ENCODE measurements at regions not wholly inside any gene's neighbourhood (a gene's known extent, or its start where the extent isn't known, plus 50 kb on each side); places are given as distances from the start of the nearest gene placed in this dataset.

DNA sequence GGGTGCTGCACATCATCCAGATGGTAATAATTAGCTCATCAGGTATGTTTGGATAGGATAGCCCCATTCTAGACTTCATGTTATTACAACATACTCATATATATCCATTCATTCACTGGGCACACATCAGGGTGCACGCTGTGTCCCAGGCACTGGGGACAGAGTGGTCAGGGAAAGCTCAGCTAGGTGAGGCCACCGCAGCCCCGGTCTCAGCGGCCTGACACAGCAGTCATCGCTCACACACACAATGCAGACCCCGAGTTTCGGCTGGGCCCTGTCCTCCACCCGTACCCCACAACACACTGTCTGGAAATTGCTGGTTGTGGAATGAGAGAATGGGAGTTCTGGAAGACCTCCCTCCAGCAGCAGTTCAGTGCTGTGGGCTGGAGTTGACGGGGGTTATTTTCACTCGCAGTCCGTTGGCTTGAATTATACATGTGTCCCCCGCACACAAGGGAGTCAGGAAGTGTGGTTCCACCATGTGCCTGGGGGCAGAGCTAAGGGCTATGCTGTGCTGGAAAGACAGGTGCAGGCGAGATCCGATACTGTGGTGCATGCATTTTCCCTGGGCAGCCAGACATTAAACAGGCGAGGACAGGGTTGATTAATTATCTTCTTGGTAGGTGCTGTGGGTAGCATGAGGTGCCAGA is 257.6 kb downstream of the TEX29 start:
- Histone ChIP-seq H3K4me2 (no peak overlapping the region), H3K36me3 (ENCODE audit: low read depth) (no peaks in the 10 kb centered on the region), H3K79me2 (ENCODE audit: low read depth) (no peaks in the 10 kb centered on the region), H2AFZ (no peak overlapping the region), H3K9me2 (ENCODE audit: insufficient read depth) (no peaks in the 10 kb centered on the region), H3K27ac (no peak overlapping the region), H3K4me1 (replicated peaks; ENCODE audit: insufficient read depth) (no peaks in the 10 kb centered on the region), H3K4me3 (no peak overlapping the region), H3K9me3 (ENCODE audit: insufficient read depth, low read depth) (peaks cover 7% of the 10 kb centered on the region; the same call in 1 of the 2 replicates), H3F3A (ENCODE audit: insufficient read depth, low read depth) (no peaks in the 10 kb centered on the region), H4K20me1 (ENCODE audit: insufficient read depth) (no peaks in the 10 kb centered on the region), H3K27me3 (ENCODE audit: insufficient read depth, low read depth) (peaks cover 96% of the 10 kb centered on the region)
- ChIA-PET POLR2A (ENCODE audit: unreplicated experiment) (no interaction called here), CTCF (no interaction called here)
- DNase-seq, result no peak
- BruUV-seq (replicated peaks), result no TSS peak
- intact Hi-C loops (cut with micrococcal nuclease; ENCODE audit: unreplicated experiment), result no loop called here
- TF ChIP-seq, protein P1, sequence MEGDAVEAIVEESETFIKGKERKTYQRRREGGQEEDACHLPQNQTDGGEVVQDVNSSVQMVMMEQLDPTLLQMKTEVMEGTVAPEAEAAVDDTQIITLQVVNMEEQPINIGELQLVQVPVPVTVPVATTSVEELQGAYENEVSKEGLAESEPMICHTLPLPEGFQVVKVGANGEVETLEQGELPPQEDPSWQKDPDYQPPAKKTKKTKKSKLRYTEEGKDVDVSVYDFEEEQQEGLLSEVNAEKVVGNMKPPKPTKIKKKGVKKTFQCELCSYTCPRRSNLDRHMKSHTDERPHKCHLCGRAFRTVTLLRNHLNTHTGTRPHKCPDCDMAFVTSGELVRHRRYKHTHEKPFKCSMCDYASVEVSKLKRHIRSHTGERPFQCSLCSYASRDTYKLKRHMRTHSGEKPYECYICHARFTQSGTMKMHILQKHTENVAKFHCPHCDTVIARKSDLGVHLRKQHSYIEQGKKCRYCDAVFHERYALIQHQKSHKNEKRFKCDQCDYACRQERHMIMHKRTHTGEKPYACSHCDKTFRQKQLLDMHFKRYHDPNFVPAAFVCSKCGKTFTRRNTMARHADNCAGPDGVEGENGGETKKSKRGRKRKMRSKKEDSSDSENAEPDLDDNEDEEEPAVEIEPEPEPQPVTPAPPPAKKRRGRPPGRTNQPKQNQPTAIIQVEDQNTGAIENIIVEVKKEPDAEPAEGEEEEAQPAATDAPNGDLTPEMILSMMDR (conservative IDR thresholded peaks at IDR 0.05), result no peak
- no peak for TF ChIP-seq EZH2 (IDR thresholded peaks at IDR 0.05; ENCODE audit: low read depth)

DNA sequence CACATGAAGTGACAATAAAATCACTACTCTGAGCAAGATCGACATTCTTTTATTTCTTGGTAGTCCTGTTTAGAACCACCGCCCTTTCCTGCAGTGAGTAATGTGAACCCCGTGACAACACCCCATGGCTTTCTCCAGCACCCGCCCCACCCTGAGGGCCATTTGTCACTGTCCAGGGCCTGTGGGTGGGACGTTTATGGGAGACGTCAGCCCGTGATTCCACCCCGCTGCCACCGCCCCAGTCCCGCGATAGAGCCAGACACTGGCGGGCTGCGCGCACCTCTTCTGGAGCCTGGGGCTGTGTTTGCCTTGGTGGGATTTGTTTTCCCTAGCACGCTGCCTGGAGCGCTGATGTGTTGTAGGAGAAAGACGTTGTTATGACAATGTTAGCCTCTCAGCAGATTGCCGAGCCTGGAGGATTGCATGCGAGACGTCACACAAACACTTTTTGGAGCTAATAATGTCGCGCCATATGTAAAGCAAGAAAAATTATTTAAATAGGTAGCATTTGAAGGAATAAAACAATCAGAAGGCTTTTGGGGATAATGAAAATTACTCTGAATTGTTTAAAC is 263.7 kb downstream of the TEX29 start:
- no peaks in the 10 kb centered on the region for H3K79me2 ChIP-seq (ENCODE audit: low read depth)
- no peaks in the 10 kb centered on the region for H3K9me2 ChIP-seq (ENCODE audit: insufficient read depth)
- H3K4me1 ChIP-seq (replicated peaks; ENCODE audit: insufficient read depth), result no peaks in the 10 kb centered on the region
- H3K27ac ChIP-seq, result no peak overlapping the region
- DNase-seq, result no peak
- POLR2A ChIA-PET (ENCODE audit: unreplicated experiment), result no interaction called here
- H3K4me3 ChIP-seq, result no peak overlapping the region
- intact Hi-C loops (cut with micrococcal nuclease; ENCODE audit: unreplicated experiment), result no loop called here
- no peaks in the 10 kb centered on the region for H3K36me3 ChIP-seq (ENCODE audit: low read depth)
- no peak for TF ChIP-seq EZH2 (IDR thresholded peaks at IDR 0.05; ENCODE audit: low read depth)
- TF ChIP-seq, protein P1 (conservative IDR thresholded peaks at IDR 0.05), result no peak
- H3K9me3 ChIP-seq (ENCODE audit: insufficient read depth, low read depth), result no peaks in the 10 kb centered on the region; the same call in 1 of the 2 replicates
- BruUV-seq (replicated peaks), result no TSS peak
- H3F3A ChIP-seq (ENCODE audit: insufficient read depth, low read depth), result no peaks in the 10 kb centered on the region
- no peak overlapping the region for H3K4me2 ChIP-seq
- CTCF ChIA-PET, result no interaction called here
- H2AFZ ChIP-seq, result no peak overlapping the region
- no peaks in the 10 kb centered on the region; the same call in 1 of the 2 replicates for H4K20me1 ChIP-seq (ENCODE audit: insufficient read depth)
- peaks cover 92% of the 10 kb centered on the region for H3K27me3 ChIP-seq (ENCODE audit: insufficient read depth, low read depth)

DNA sequence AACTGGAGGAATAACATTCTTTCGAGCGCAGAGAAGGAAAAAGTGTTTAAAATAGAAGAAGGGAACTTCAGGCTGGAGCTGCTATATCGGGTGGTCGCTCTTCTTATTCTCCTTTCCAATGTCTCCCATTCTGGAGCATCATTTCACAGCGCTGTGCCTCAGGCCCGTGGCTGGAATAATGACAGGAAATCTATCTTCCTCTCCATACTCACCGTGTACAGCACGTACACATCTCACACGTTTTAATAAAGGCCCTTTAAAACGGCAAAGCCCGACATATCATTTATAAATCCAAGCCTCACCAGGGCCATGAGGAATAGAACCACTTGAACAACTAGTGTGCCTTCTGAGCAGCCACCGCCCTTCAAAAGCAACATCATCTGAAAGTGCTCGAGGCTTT is 264.4 kb downstream of the TEX29 start:
- DNase-seq, result no peak
- BruUV-seq (replicated peaks), result no TSS peak
- POLR2A ChIA-PET (ENCODE audit: unreplicated experiment), result no interaction called here
- H3K79me2 ChIP-seq (ENCODE audit: low read depth), result no peaks in the 10 kb centered on the region
- no peak overlapping the region for H3K27ac ChIP-seq
- no peaks in the 10 kb centered on the region for H3K9me2 ChIP-seq (ENCODE audit: insufficient read depth)
- no peaks in the 10 kb centered on the region; the same call in 1 of the 2 replicates for H3K9me3 ChIP-seq (ENCODE audit: insufficient read depth, low read depth)
- H3K36me3 ChIP-seq (ENCODE audit: low read depth), result no peaks in the 10 kb centered on the region
- TF ChIP-seq, protein P1 (conservative IDR thresholded peaks at IDR 0.05), result no peak
- TF ChIP-seq EZH2 (IDR thresholded peaks at IDR 0.05; ENCODE audit: low read depth), result no peak
- no peaks in the 10 kb centered on the region for H3F3A ChIP-seq (ENCODE audit: insufficient read depth, low read depth)
- H3K4me2 ChIP-seq, result no peak overlapping the region
- H2AFZ ChIP-seq, result no peak overlapping the region
- H4K20me1 ChIP-seq (ENCODE audit: insufficient read depth), result no peaks in the 10 kb centered on the region; the same call in 1 of the 2 replicates
- peaks cover 90% of the 10 kb centered on the region for H3K27me3 ChIP-seq (ENCODE audit: insufficient read depth, low read depth)
- CTCF ChIA-PET, result no interaction called here
- no peak overlapping the region for H3K4me3 ChIP-seq
- no peaks in the 10 kb centered on the region for H3K4me1 ChIP-seq (replicated peaks; ENCODE audit: insufficient read depth)
- intact Hi-C loops (cut with micrococcal nuclease; ENCODE audit: unreplicated experiment), result no loop called here

Measured in PC-9 (cell line).